Adrenal gland (tissue), 9 donors: ENCODE measurements at regions not wholly inside any gene's neighbourhood (a gene's known extent, or its start where the extent isn't known, plus 50 kb on each side); places are given as distances from the start of the nearest gene placed in this dataset.

Experiments
- DNase-seq, 7 donors: peaks; one replicate each; pipeline ENCODE4 v3.0.0-alpha.2; 2019 to 2020
- H3K27ac ChIP-seq, 5 donors: fragments of 200-600 bp; sonication (generic) in 4 of 5; 1 replicate in 3 of 5; 2 replicates in 2 of 5; pipeline versions ENCODE4 v1.5.1 to v1.8.0; 2016 to 2020; ENCODE audit warnings: mild to moderate bottlenecking in 1 of 5
- H3K27me3 ChIP-seq: fragments of 200-600 bp; 2 replicates; pipeline ENCODE4 v1.8.0; 2021
- H3K36me3 ChIP-seq, 2 donors: fragments of 200-600 bp; replicated peaks in 1 of 2; 1 replicate in 1 of 2; 2 replicates in 1 of 2; pipeline versions ENCODE4 v1.5.1 to v1.8.0; 2018 to 2022
- H3K4me1 ChIP-seq, 2 donors: fragments of 200-600 bp; replicated peaks in 1 of 2; 1 replicate in 1 of 2; 2 replicates in 1 of 2; pipeline versions ENCODE4 v1.5.1 to v1.8.0; 2018 to 2021
- H3K4me3 ChIP-seq, 4 donors: fragments of 200-600 bp; sonication (generic) in 3 of 4; one replicate each; pipeline ENCODE4 v1.5.1; 2016 to 2018
- H3K9me3 ChIP-seq, 3 donors: fragments of 200-600 bp; sonication (generic) in 1 of 3; replicated peaks in 1 of 3; 1 replicate in 2 of 3; 2 replicates in 1 of 3; pipeline versions ENCODE4 v1.5.1 to v1.8.0; 2016 to 2021
- POLR2A ChIP-seq, 2 donors: fragments of 450-650 bp; IDR thresholded peaks; one replicate each; pipeline ENCODE4 v1.6.1; 2017; ENCODE audit warnings: antibody characterized with exemption in 2 of 2, mild to moderate bottlenecking in 2 of 2, moderate library complexity in 1 of 2
- WGBS, 4 donors: extraction: QIAGEN DNeasy Blood & Tissue Kit in 2 of 4; methylation state at CpG; one replicate each; pipeline versions ENCODE4 v1.1.5 to v1.1.7; 2013 to 2017; 5-methylcytosine and 5-hydroxymethylcytosine counted together
- intact Hi-C, 2 donors: fragments of 100-400 bp; cut with DNase I; formaldehyde crosslinking; loops; one replicate each; pipeline versions ENCODE4 v1.14.1 to v1.15.0; 2022 to 2023
- TF ChIP-seq, protein P1 (sequence below), 6 experiments: fragments of 450-650 bp in 4 of 6; fragments of 200-600 bp in 2 of 6; sonication (generic) in 1 of 6; IDR thresholded peaks; 1 replicate in 5 of 6; 2 replicates in 1 of 6; pipeline versions ENCODE4 v1.5.1 to v1.8.0; 2016 to 2021; ENCODE audit warnings: antibody characterized with exemption in 6 of 6, mild to moderate bottlenecking in 2 of 6, moderate library complexity in 1 of 6
- donor health status: healthy with polysubstance abuse.
- donor health status: Bipolar disorder and iron deficiency.
- donor health status: DM: yes; HTN: yes; CAD: no.
- donor health status: DM: no; HTN: no; CAD: no.
- donor health status: DM: no; HTN: no; CAD: no.

GRCh38 chrX:25925946-25926345 lies 212.2 kb upstream of the MAGEB18 start:
- Histone ChIP-seq H3K4me3 (no peak overlapping the region), H3K4me1 (no peaks in the 10 kb centered on the region), H3K9me3 (peaks cover 0 to 4% (median 0%) of the 10 kb centered on the region in 3 donors), H3K27me3 (peaks cover 3% of the 10 kb centered on the region), H3K36me3 (no peaks in the 10 kb centered on the region), H3K27ac (no peak overlapping the region)
- intact Hi-C loops = no loop called here
- TF ChIP-seq POLR2A (IDR thresholded peaks at IDR 0.05) = no peak
- TF ChIP-seq, protein P1, sequence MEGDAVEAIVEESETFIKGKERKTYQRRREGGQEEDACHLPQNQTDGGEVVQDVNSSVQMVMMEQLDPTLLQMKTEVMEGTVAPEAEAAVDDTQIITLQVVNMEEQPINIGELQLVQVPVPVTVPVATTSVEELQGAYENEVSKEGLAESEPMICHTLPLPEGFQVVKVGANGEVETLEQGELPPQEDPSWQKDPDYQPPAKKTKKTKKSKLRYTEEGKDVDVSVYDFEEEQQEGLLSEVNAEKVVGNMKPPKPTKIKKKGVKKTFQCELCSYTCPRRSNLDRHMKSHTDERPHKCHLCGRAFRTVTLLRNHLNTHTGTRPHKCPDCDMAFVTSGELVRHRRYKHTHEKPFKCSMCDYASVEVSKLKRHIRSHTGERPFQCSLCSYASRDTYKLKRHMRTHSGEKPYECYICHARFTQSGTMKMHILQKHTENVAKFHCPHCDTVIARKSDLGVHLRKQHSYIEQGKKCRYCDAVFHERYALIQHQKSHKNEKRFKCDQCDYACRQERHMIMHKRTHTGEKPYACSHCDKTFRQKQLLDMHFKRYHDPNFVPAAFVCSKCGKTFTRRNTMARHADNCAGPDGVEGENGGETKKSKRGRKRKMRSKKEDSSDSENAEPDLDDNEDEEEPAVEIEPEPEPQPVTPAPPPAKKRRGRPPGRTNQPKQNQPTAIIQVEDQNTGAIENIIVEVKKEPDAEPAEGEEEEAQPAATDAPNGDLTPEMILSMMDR (IDR thresholded peaks at IDR 0.05) = no peak
- WGBS, 4 donors = 55 to 72% (median 63%) methylated on average over 3 of the region's 3 CpGs
- no peak for DNase-seq

- 61 to 82% (median 63%) methylated on average over 5 of the region's 5 CpGs for WGBS, 4 donors
- Histone ChIP-seq H3K27me3 (peaks cover 14% of the 10 kb centered on the region), H3K9me3 (peaks cover 0 to 4% (median 0%) of the 10 kb centered on the region in 3 donors), H3K36me3 (no peaks in the 10 kb centered on the region), H3K4me1 (no peaks in the 10 kb centered on the region), H3K4me3 (no peak overlapping the region), H3K27ac (no peak overlapping the region)
- intact Hi-C loops = no loop called here
- DNase-seq = no peak
- TF ChIP-seq POLR2A (IDR thresholded peaks at IDR 0.05) = no peak
- TF ChIP-seq, protein P1 (IDR thresholded peaks at IDR 0.05) = no peak
Measured at GRCh38 chrX:25928316-25928715, 209.8 kb upstream of the MAGEB18 start.

DNA sequence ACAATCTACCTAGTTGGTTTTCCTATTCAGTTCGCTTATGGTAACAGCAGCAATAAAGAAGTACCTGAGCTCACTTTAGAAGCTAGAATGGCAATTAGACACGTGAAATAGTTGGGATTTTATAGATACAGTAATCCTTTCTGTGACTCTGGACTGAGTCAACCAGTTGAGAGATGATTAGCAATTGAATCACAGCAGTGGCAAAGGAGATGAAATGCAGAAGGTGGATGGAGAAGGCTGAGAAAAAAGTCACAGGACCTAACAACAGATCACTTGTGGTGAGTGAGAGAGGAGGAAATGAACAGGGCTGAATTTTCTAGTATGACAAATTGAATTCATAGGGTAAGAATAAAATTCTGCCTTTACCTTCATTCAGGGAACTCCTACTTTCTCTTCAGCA lies 197.1 kb upstream of the MAGEB18 start:
- no peaks in the 10 kb centered on the region for H3K36me3 ChIP-seq
- no peak overlapping the region for H3K27ac ChIP-seq
- no peak overlapping the region for H3K4me3 ChIP-seq
- TF ChIP-seq, protein P1 (IDR thresholded peaks at IDR 0.05) = no peak
- no peak for TF ChIP-seq POLR2A (IDR thresholded peaks at IDR 0.05)
- H3K27me3 ChIP-seq = no peaks in the 10 kb centered on the region
- WGBS, 4 donors = 31 to 43% (median 40%) methylated on average over 2 of the region's 2 CpGs
- intact Hi-C loops = no loop called here
- DNase-seq = no peak
- no peaks in the 10 kb centered on the region for H3K4me1 ChIP-seq
- no peaks in the 10 kb centered on the region for H3K9me3 ChIP-seq

DNA sequence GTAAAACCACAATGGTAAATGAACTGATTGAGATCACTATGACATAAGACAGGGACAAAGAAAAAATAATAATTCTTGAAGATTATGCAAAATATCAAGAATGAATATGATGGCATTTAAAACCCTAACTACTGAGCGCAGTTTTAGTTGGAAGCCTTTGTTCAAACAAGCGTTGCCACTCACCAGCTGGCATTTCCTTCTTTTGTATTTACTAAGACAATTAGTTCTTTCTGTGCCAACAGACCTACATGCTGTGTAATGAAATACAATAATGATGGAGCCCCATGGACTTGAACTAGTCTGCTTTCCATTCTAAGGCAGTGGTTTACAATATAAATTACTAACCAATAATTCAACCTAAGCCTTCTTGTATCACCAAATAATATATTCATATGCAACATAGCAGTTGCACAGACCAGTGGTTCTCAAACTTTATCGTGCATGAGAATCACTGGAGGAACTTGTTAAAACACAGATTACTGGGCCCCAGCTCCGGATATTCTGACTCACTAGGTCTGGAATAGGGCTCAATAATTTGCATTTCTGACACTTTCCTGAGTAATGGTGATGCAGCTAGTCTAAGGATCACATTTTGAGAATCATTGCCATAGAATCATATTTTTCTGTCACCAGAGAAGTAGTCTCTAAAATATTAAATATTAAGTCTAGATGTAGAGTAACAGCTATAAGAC lies 196.4 kb upstream of the MAGEB18 start:
- 60 to 75% (median 68%) methylated on average over 4 of the region's 4 CpGs for WGBS, 4 donors
- H3K9me3 ChIP-seq = no peaks in the 10 kb centered on the region
- H3K4me3 ChIP-seq = no peak overlapping the region
- intact Hi-C loops = no loop called here
- H3K4me1 ChIP-seq = no peaks in the 10 kb centered on the region
- no peak overlapping the region for H3K27ac ChIP-seq
- H3K36me3 ChIP-seq = no peaks in the 10 kb centered on the region
- H3K27me3 ChIP-seq = no peaks in the 10 kb centered on the region
- DNase-seq = no peak
- TF ChIP-seq POLR2A (IDR thresholded peaks at IDR 0.05) = no peak
- TF ChIP-seq, protein P1 (IDR thresholded peaks at IDR 0.05) = no peak
